HG03442 (cell line): ENCODE measurements at regions not wholly inside any gene's neighbourhood (a gene's known extent, or its start where the extent isn't known, plus 50 kb on each side); places are given as distances from the start of the nearest gene placed in this dataset.

Source experiments
- ATAC-seq: cut with Tn5 transposase; IDR thresholded peaks from one replicate; pipeline ENCODE4 v1.9.1; 2021; ENCODE audit warnings: mild to moderate bottlenecking, moderate library complexity; ENCODE audit not compliant: unreplicated experiment

DNA sequence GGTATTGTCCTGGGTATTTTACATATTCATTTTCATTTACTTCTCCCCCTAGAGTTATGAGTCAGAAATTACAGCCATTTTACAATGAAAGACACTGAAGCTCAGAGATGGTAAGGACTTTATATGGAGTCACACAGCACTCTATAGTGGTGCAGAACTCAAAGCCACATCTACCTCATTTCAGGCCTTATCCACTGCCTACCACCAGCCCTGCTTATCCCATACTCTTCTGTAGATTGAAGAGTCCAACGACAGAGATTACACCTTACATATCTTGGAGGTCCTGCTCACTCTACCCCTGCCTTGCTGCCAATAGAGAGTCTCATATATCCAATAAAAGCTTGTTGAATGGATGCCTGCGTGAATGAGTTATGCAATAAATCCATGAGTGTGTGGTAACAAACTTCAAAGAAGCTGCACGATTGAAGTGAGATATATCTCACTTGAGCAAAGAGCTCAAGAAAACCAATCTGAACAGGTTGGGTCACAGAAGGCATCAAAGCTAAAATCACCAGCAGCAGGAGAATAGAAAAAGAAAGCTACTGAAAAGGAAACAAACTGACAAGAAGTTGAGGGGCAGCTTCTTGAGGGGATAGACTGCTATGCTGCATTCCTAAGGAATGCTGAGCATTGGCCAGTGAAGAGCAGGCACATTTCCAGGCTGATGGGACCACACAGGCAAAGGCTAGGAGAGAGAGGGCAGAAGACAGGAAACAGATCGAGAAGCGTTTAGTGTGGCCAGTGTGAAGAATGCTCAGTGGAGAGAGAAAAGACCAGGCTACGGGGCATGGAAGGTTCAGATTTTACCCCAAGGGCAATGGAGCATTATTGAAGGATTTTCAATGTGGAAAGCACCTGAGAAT is 585.6 kb downstream of the DHX35 start:
- no peak for ATAC-seq

DNA sequence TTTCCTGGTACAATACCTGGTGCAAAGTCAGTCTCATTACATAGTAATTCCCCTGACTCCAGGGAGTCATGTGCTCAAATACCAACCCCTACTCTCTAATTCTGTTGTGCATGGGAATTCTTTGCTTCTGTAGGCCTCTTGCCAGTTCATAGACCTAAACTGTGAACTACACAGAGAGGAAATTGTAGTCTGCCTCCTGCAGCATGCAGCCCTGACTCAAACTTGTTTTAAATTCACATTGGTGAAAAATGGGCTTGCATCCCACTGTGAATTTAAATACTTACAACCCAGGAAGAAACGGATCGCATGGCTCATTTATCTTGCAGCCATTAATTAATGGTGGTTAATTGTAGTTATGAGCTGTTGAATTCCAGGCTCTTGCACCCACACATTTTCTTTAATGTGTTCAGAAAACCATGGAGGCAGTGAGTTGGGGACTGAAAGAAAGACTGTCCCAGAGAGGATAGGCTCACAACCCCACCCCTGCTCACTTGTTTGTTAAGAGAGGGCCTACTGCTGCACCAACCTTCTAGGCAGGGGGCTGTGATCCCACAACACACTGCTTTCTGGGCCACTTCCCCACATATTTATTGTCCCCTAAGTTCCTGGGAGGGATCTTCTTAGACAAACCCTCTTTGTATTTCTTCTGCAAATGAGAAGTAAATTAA is 579.1 kb downstream of the DHX35 start:
- no peak for ATAC-seq

GRCh38 chr20:39538317-39538716 is 576.2 kb downstream of the DHX35 start:
- no peak for ATAC-seq

DNA sequence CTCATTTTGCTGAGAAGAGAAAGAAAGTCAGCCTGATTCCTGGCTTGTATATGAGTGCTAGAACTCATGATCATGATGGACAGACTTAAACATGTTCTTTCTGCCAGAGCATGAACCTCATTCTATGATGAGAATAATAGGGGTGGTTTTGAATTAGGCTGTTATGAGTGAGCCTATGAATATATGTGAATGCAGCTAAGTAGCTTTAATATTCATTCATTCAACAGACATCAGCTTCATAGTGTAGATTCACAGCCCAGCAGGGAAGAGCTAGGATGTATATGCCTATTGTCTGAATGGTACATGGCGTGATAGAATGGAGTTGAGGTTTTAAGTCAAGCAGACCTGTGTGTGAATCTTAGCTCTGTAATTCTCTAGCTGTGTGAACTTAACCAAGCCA is 573.2 kb downstream of the DHX35 start:
- ATAC-seq, result no peak

DNA sequence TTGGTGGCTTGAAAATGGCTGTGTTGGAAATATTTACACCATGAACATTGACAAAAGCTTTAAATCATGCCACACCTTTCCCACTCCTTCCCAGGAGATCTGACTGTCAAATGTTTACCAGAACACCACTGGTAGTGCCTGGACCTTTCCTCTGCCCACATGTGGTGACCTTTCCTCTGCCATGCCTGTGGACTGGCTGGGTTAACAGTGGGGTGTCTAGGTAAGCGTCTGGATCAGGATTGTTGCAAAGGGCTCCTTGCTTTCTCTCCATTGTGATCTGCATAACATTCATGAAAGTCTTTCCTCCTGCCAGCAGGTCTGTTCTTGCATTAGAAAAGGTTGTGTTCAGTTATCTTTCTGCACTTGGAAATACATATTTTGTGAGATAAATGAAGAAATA is 572.7 kb downstream of the DHX35 start:
- no peak for ATAC-seq

- ATAC-seq, result no peak
These were observed 571.7 kb downstream of the DHX35 start for GRCh38 chr20:39533858-39534257.

- no peak for ATAC-seq
These were observed 570.1 kb downstream of the DHX35 start for GRCh38 chr20:39532205-39532604.

DNA sequence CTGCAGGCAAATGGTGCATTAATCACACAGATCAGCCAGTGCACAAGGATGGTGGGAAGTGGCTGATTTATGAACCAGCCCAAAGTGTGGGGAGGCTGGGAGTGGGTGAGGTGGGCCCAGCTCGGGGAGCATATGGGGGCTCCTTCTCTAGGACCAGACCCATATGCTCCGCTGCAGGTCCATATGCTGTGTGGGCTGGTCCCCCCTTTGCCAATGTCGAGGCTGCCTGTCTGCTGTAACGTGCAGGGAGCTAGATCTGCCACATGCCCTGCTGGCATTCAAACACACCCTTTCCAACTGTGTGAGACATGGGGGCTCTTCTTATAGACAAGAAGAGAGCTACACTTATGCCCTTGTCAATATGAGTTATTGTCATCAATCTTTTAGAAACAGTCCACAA is 566.3 kb downstream of the DHX35 start:
- no peak for ATAC-seq

DNA sequence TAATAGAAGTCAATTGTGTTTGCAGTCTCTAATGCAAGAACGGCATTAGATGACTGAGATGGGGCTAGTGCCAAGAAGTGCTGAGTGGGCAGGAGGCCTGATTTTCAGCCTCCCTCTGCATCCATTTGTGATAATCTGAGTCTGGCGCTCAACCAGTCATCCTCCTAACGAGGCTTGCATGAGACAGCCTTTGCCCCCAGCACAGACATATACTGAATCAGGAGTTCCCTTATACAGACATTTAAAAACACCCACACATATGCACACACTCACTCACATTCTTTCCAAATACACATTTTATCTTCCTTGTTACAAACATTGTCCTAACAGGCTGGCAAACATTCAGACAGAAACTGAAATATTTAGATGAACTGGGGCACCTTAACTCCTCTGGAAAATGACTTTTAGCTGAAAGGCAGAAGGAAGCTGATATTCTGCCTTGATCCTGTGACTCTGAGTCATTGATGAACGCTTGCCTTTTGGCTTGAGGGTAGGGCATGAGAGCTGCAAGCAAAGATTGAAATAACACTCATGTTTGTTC is 562.3 kb downstream of the DHX35 start:
- ATAC-seq, result no peak

DNA sequence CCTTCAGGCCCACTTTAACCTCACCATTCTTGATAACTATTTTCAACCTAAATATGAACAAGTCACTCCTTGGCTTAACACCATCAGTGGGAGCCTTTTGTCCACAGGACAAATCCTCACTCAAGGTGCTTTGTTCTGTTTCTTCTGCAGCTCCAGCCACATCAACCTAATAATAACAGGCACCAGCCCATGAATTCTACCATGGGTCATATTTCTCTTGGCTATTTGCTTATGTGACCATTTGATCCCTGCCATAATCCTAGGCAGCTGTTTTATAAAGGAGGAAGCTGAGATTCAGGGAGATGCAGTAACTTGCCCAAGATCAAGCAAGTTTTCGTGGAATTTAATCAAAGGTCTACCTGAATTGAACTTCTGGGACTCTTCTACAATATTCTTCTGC is 561.3 kb downstream of the DHX35 start:
- no peak for ATAC-seq

- ATAC-seq, result no peak
These were observed 556.5 kb downstream of the DHX35 start for GRCh38 chr20:39518654-39519053.

GRCh38 chr20:39516964-39517363 is 554.8 kb downstream of the DHX35 start:
- ATAC-seq, result no peak

- no peak for ATAC-seq
These were observed 542.6 kb downstream of the DHX35 start for GRCh38 chr20:39504710-39505094.

DNA sequence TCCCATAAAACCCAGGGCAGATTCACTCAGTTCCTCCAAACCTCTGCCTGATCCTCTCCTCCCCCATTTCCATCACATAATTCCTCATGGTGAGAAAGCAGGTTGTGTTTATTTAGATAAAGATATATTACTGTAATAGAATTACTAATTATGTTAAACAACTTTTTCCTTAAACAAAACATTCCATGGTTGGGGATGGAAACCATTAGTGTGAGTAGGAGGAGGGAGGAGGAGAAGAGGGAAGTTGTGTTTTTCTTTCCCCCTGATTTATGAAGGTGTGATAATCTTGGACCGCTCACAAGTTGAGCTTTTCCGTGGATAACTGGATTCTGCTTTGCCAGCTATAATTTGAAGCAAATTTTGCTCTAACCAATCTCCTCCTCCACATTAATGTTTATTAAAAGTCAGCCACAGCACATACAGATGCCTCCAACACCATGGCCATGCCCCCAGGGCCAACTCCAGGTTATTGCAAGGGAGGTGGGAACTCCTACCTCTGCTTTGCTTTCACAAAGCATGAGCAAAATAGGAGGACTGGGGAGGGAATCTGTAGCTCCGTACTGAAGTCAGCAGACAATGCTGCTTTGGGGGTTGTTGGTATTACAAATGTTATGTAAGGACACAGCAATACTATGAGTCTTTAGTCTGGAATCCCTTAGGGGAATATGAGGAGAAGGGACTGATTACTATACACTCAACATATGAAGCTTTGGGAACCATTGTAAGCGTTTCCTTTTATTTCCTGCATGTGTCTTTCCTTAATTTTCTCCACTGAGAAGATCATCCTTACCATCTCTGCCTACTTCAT is 542.0 kb downstream of the DHX35 start:
- no peak for ATAC-seq

DNA sequence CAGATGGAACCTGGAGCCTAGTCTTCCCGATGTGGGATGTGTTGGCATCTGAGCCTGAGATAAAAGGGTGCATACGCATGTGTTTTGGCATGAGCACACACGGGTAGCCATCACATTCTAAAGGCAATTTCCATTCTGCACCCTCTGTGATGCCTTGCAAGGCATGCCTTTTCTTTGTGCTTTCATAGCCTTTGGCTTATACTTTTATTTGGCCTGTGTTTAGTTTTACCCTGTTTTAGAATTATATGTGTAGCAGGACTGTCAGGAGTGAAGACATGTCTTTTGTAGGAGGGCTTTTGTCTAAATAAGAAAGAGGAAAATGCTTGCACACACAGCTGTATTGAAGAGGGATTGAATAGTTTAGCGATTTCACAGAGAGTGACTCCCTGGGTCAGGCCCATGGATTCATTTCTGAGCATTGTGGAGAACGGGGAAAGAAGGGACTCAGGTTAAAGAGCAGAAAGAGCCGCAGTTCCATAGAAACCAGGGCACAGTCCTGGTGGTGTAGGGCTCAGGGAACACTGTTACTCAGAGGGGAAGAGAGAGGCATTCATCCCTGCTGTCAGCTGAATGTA is 530.2 kb downstream of the DHX35 start:
- no peak for ATAC-seq

DNA sequence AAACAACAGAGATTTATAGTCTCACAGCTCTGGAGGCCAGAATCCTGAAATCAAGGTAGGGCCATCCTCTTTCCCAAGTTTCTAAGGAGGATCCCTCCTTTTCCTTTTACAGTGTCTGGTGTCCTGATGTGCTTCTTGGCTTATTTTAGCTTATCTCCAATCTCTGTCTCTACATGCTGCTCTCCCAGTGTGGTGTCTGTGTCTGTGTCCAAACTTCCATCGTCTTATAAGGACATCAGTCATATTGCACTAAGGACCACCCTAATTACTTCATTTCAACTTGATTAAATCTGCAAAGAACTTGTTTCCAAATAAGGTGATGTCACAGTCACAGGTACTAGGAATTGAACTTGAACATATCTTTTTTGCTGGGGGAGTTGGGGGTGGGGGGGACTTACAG is 529.6 kb downstream of the DHX35 start:
- ATAC-seq, result no peak

DNA sequence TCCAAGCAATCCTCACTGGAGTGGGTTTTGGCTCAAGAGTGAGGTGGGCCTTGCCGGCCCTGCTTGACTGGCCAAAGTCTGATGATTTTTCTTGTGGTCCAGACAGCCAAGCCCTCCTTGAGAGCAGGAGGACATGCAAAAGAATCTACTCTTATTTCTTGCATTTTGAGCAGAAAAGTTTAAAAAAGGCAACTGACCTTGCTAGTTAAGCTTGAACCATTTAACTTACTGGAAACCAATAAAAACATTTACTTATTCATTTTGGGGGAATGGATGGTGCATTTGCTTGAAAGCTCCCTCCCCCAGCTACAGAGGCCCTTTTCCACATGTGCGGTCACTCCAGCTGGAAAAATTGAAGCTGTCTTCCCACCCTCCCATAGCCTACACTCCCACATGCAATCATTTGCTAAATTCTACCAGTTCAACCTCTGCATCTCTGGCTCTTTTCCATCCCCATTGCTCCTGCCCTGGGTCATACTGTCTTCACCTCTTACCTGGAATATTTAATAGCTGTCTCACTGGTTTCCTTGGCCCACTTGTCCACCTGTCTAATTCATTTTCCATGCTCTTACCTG is 527.9 kb downstream of the DHX35 start:
- ATAC-seq, result no peak

DNA sequence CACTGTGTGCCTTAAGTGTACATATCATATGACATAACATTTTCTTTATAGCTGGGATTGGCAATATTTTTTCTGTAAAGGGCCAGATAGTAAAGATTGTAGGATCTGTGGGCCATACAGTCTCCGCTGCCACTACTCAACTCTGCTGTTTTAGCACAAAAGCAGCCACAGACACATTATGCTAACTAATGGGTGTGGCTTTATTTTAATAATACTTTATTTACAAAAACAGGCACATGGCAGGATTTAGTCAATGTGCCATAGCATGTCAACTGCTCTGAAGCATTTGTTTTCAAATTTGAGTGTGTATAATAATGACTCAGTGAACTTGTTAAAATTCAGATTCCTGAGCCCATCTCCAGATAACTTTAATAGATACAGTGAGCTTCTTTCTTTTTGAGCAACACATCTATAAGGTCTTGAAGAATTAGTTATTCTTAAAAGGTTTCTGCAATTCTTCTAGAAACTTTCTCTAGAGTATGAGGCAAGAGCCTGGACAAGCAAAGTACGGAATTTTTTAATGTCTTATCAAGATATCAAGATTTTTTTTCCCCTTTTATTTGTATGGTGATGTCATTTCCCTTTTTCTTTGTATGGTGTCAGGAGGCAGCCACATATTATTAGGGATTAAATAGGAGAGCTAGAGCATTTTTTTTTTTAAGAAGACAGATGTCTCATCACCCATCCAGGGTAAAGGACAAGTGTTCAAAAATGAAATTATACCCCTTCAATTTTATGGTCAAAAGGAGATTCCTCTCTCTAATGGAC is 518.3 kb downstream of the DHX35 start:
- no peak for ATAC-seq

- no peak for ATAC-seq
These were observed 517.2 kb downstream of the DHX35 start for GRCh38 chr20:39479196-39479810.

DNA sequence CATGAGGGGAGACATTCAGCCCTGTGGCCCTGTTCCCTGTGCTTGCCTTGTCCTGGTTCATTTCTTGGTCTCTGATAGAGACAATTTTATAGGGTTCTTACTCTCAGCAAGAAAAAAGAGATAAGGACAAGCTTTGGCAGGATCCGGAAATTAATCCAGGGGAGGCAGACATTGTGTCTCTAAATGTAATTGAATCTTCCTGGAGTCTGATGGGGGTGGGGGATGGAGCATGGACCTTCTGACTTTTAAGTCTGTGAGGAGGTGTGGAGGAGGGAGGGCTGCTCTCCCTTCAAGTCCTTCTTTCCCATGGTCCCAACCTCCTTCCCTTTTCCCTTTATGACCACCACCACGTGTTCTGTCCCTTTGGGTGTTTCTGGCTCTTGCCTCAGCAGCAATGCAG is 512.7 kb downstream of the DHX35 start:
- no peak for ATAC-seq
